Naive thymus-derived CD4-positive, alpha-beta T cell (primary cell): ENCODE measurements at regions not wholly inside any gene's neighbourhood (a gene's known extent, or its start where the extent isn't known, plus 50 kb on each side); places are given as distances from the start of the nearest gene placed in this dataset.
A peak's percentile ranks its signal among the peaks of the same experiment; 100 is the strongest.

Experiments
- ATAC-seq: fragments of 150-1000 bp; cut with Tn5 transposase; 2 replicates; pipeline ENCODE4 v1.10.0; 2021; ENCODE audit warnings: mild to moderate bottlenecking, moderate library complexity
- CTCF ChIA-PET: fragments of 350-600 bp; sonication (Branson Sonifier 250); formaldehyde crosslinking; loops from one replicate; lab custom pipeline; 2021; ENCODE audit warnings: antibody characterized with exemption; lab: Charles Lee
- POLR2A ChIA-PET: fragments of 350-600 bp; sonication (Branson Sonifier 250); formaldehyde crosslinking; loops from one replicate; lab custom pipeline; 2021; ENCODE audit warnings: antibody characterized with exemption, inconsistent platforms; lab: Charles Lee
- DNase-seq, 9 donors: peaks; one replicate each; pipeline versions ENCODE4 v3.0.0 to v3.0.0-alpha.2; 2020 to 2022; ENCODE audit warnings: mixed read lengths in 1 of 9
- H3K27ac ChIP-seq: one replicate; pipeline ENCODE4 v1.7.0; 2013; ENCODE audit warnings: mild to moderate bottlenecking, low read depth, low read length, moderate library complexity
- H3K27me3 ChIP-seq, 2 donors: one replicate each; pipeline ENCODE4 v1.7.0; 2013; ENCODE audit warnings: low read length in 2 of 2, mild to moderate bottlenecking in 2 of 2, moderate library complexity in 2 of 2; ENCODE audit not compliant: control insufficient read depth in 2 of 2, insufficient read depth in 2 of 2
- H3K36me3 ChIP-seq, 3 experiments: 1 replicate in 2 of 3; 2 replicates in 1 of 3; pipeline ENCODE4 v1.7.0; 2013; ENCODE audit warnings: low read length in 3 of 3, mild to moderate bottlenecking in 3 of 3, moderate library complexity in 1 of 3; ENCODE audit not compliant: insufficient read depth in 3 of 3, control insufficient read depth in 2 of 3
- H3K4me1 ChIP-seq, 2 donors: one replicate each; pipeline ENCODE4 v1.7.0; 2013; ENCODE audit warnings: low read length in 2 of 2, mild to moderate bottlenecking in 2 of 2, moderate library complexity in 1 of 2; ENCODE audit not compliant: control insufficient read depth in 2 of 2, insufficient read depth in 2 of 2
- H3K4me3 ChIP-seq: 2 replicates; pipeline ENCODE4 v1.7.0; 2013; ENCODE audit warnings: mild to moderate bottlenecking, low read length
- H3K9me3 ChIP-seq, 3 experiments: 1 replicate in 2 of 3; 2 replicates in 1 of 3; pipeline ENCODE4 v1.7.0; 2013; ENCODE audit warnings: low read length in 3 of 3; ENCODE audit not compliant: control insufficient read depth in 2 of 3
- H3K27ac Mint-ChIP-seq, 9 donors: one replicate each; pipeline ENCODE4 v1.8.0; 2020 to 2022; ENCODE audit warnings: mixed read lengths in 9 of 9, mild to moderate bottlenecking in 8 of 9, moderate library complexity in 5 of 9, inconsistent platforms in 2 of 9
- H3K27me3 Mint-ChIP-seq, 5 donors: one replicate each; pipeline ENCODE4 v1.8.0; 2021 to 2022; ENCODE audit warnings: mixed read lengths in 5 of 5, mild to moderate bottlenecking in 1 of 5
- H3K36me3 Mint-ChIP-seq, 5 donors: one replicate each; pipeline ENCODE4 v1.8.0; 2020 to 2022; ENCODE audit warnings: mixed read lengths in 5 of 5, mild to moderate bottlenecking in 3 of 5, inconsistent platforms in 1 of 5
- H3K4me1 Mint-ChIP-seq, 7 donors: one replicate each; pipeline ENCODE4 v1.8.0; 2020 to 2022; ENCODE audit warnings: mixed read lengths in 7 of 7, mild to moderate bottlenecking in 3 of 7, inconsistent platforms in 1 of 7
- H3K4me3 Mint-ChIP-seq, 10 donors: one replicate each; pipeline ENCODE4 v1.8.0; 2020 to 2022; ENCODE audit warnings: mild to moderate bottlenecking in 10 of 10, mixed read lengths in 10 of 10, moderate library complexity in 6 of 10, inconsistent platforms in 2 of 10
- H3K9me3 Mint-ChIP-seq, 11 donors: one replicate each; pipeline ENCODE4 v1.8.0; 2020 to 2022; ENCODE audit warnings: mixed read lengths in 11 of 11, mild to moderate bottlenecking in 4 of 11, inconsistent platforms in 1 of 11, moderate library complexity in 1 of 11
- intact Hi-C, 2 donors: fragments of 100-400 bp; cut with micrococcal nuclease; formaldehyde crosslinking; loops; one replicate each; pipeline ENCODE4 v1.15.1; 2023

DNA sequence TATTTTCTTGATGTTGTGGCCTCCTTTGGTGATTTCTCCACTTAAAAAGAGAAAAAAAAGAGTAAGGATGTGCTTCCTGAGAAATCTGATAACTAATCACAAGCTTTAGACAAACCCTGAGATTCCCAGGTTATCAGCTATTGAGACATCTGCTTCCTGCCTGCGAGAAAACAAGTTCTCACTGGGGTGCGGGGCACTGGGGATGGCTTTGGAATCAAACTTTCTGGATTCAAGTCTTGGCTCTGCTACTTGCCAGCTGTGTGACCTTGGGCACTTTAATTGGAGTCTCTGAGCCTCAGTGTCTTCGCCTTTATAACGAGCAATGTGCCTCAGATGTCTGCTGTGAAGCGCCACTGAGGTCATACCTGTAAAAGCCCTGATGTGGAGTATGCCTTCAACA, 152.5 kb upstream of the NAV2 start:
- Histone ChIP-seq H3K4me3 (no peak overlapping the region), H3K9me3 (no peaks in the 10 kb centered on the region), H3K27ac (no peak overlapping the region), H3K36me3 (no peaks in the 10 kb centered on the region), H3K4me1 (no peaks in the 10 kb centered on the region), H3K27me3 (no peaks in the 10 kb centered on the region)
- H3K27me3 Mint-ChIP-seq, result peaks cover 8 to 20% (median 12%) of the 10 kb centered on the region in 5 donors
- no peak overlapping the region for H3K4me3 Mint-ChIP-seq
- peaks cover 0 to 4% (median 0%) of the 10 kb centered on the region in 7 donors for H3K4me1 Mint-ChIP-seq
- ChIA-PET POLR2A (interaction anchor here (0.6 kb wide), 1 partner anchor 143 kb away, joined by 3 read pairs; no protein-coding TSS in a partner anchor), CTCF (interaction anchor here (0.7 to 2.5 kb wide), 6 partner anchors 9 to 183 kb away, joined by 3 to 23 read pairs (median 3); no protein-coding TSS in a partner anchor)
- no peaks in the 10 kb centered on the region for H3K36me3 Mint-ChIP-seq
- ATAC-seq (no peak), DNase-seq (no peak)
- intact Hi-C loops, result no loop called here
- no peak overlapping the region for H3K27ac Mint-ChIP-seq
- no peaks in the 10 kb centered on the region for H3K9me3 Mint-ChIP-seq

- H3K27me3 ChIP-seq, result no peaks in the 10 kb centered on the region
- no peak overlapping the region for H3K27ac ChIP-seq
- no peak overlapping the region for H3K27ac Mint-ChIP-seq
- intact Hi-C loops, result loop anchor here in 1 of 2 donors (10.0 kb wide), 1 partner anchor 1445 kb away; no protein-coding TSS in a partner anchor
- no peaks in the 10 kb centered on the region for H3K9me3 Mint-ChIP-seq
- H3K27me3 Mint-ChIP-seq, result peaks cover 6 to 20% (median 12%) of the 10 kb centered on the region in 5 donors
- H3K4me1 ChIP-seq, result no peaks in the 10 kb centered on the region
- no peaks in the 10 kb centered on the region for H3K36me3 ChIP-seq
- H3K9me3 ChIP-seq, result no peaks in the 10 kb centered on the region
- no peak for ATAC-seq
- POLR2A ChIA-PET, result no interaction called here
- CTCF ChIA-PET, result interaction anchor here (0.9 to 2.5 kb wide), 5 partner anchors 10 to 183 kb away, joined by 3 to 23 read pairs (median 3); no protein-coding TSS in a partner anchor
- H3K36me3 Mint-ChIP-seq, result no peaks in the 10 kb centered on the region
- H3K4me3 ChIP-seq, result no peak overlapping the region
- H3K4me3 Mint-ChIP-seq, result no peak overlapping the region
- peaks cover 0 to 4% (median 0%) of the 10 kb centered on the region in 7 donors for H3K4me1 Mint-ChIP-seq
- DNase-seq, result no peak
These were observed 152.9 kb upstream of the NAV2 start for GRCh38 chr11:19559746-19560145.

DNA sequence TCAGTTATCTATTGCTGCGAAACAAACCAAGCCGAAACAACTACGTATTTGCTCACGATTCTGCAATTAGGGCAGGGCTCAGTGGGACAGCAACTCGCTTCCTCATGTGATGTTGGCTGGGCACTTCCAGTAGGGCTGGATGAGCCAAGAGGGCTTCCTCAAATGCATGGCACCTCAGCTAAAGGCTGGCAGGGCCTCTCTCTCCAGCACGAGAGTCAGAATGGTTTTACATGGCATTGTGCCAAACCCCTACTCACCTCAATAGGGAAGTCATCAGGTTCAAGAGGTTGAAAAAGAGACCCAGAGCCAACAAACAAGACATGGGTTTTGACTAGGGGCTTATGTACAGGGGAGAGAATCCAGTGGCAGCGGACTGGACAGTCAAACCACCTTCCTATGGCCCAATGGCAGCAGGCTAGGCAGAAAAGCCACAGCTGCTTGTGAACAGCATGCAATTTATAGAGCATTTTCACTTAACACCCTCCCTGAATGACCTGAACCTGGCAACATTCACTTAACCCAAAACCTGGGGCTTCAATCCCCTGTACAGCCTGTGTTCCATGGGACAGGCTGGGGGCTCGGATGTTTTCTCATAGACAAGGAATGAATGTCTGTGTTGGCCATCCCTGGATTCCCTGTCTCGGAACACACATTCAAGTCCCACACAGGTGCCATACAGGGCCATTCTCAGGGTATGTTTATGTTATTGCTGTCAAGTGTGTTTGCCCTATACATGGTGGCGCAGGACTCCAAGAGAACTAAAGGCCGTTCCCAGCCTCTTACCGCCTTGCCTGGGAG, 154.2 kb upstream of the NAV2 start:
- H3K36me3 Mint-ChIP-seq, result no peaks in the 10 kb centered on the region
- intact Hi-C loops, result loop anchor here in 1 of 2 donors (10.0 kb wide), 1 partner anchor 1444 kb away; no protein-coding TSS in a partner anchor
- H3K27me3 Mint-ChIP-seq, result peaks cover 10 to 19% (median 12%) of the 10 kb centered on the region in 5 donors
- no peaks in the 10 kb centered on the region for H3K27me3 ChIP-seq
- H3K9me3 Mint-ChIP-seq, result no peaks in the 10 kb centered on the region
- no peak for ATAC-seq
- POLR2A ChIA-PET, result interaction anchor here (0.5 kb wide), 1 partner anchor 374 kb away, joined by 3 read pairs; no protein-coding TSS in a partner anchor
- peaks cover 0 to 4% (median 0%) of the 10 kb centered on the region in 7 donors for H3K4me1 Mint-ChIP-seq
- no peak overlapping the region for H3K4me3 ChIP-seq
- no peaks in the 10 kb centered on the region for H3K36me3 ChIP-seq
- CTCF ChIA-PET, result no interaction called here
- H3K9me3 ChIP-seq, result no peaks in the 10 kb centered on the region
- H3K27ac ChIP-seq, result no peak overlapping the region
- DNase-seq, result no peak
- H3K4me1 ChIP-seq, result no peaks in the 10 kb centered on the region
- H3K27ac Mint-ChIP-seq, result no peak overlapping the region
- H3K4me3 Mint-ChIP-seq, result no peak overlapping the region

GRCh38 chr11:19557720-19558140, 154.9 kb upstream of the NAV2 start:
- no peaks in the 10 kb centered on the region for H3K4me1 ChIP-seq
- Mint-ChIP-seq H3K9me3 (no peaks in the 10 kb centered on the region), H3K4me1 (peaks cover 0 to 4% (median 0%) of the 10 kb centered on the region in 7 donors), H3K27me3 (peaks cover 4 to 15% (median 12%) of the 10 kb centered on the region in 5 donors), H3K27ac (no peak overlapping the region), H3K36me3 (no peaks in the 10 kb centered on the region), H3K4me3 (no peak overlapping the region)
- no peak overlapping the region for H3K4me3 ChIP-seq
- H3K9me3 ChIP-seq, result no peaks in the 10 kb centered on the region
- no peaks in the 10 kb centered on the region for H3K36me3 ChIP-seq
- peak in 7 of 9 donors; percentile 7 to 72 (median 28) for DNase-seq
- ChIA-PET POLR2A (no interaction called here), CTCF (interaction anchor here (0.6 kb wide), 1 partner anchor 9 kb away, joined by 3 read pairs; no protein-coding TSS in a partner anchor)
- no peak overlapping the region for H3K27ac ChIP-seq
- intact Hi-C loops, result loop anchor here (1.0 to 10.0 kb wide), 3 partner anchors 185 to 1443 kb away; no protein-coding TSS in a partner anchor
- no peaks in the 10 kb centered on the region for H3K27me3 ChIP-seq
- ATAC-seq, result peak; percentile 67

DNA sequence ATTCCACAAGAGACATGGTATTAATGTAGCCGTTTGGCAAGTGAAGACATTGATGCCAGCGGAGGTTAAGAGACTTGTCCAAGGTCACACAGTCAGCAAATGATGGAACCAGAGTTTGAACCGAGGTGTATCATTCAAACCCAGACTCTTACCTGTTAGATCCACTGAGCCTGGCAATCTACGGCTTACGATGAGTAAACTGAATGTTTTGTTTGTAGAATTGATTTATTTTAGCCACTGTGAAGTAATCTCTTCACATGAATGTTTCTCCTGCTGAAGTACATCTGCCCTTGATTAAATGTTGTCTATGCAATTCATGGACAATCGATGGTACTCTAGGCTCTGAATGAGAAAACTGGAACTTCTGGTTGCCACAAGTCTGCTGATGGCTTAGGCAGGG, 155.5 kb upstream of the NAV2 start:
- DNase-seq (no peak), ATAC-seq (no peak)
- Mint-ChIP-seq H3K9me3 (no peaks in the 10 kb centered on the region), H3K27ac (no peak overlapping the region), H3K4me3 (no peak overlapping the region), H3K27me3 (peaks cover 8 to 15% (median 12%) of the 10 kb centered on the region in 5 donors), H3K4me1 (peaks cover 0 to 4% (median 0%) of the 10 kb centered on the region in 7 donors), H3K36me3 (no peaks in the 10 kb centered on the region)
- Histone ChIP-seq H3K9me3 (no peaks in the 10 kb centered on the region), H3K27ac (no peak overlapping the region), H3K4me1 (no peaks in the 10 kb centered on the region), H3K27me3 (no peaks in the 10 kb centered on the region), H3K36me3 (no peaks in the 10 kb centered on the region), H3K4me3 (no peak overlapping the region)
- intact Hi-C loops, result loop anchor here (1.0 to 10.0 kb wide), 3 partner anchors 185 to 1442 kb away; no protein-coding TSS in a partner anchor
- CTCF ChIA-PET, result interaction anchor here (0.6 to 0.9 kb wide), 2 partner anchors 8 to 10 kb away, joined by 3 to 4 read pairs; no protein-coding TSS in a partner anchor
- POLR2A ChIA-PET, result no interaction called here

DNA sequence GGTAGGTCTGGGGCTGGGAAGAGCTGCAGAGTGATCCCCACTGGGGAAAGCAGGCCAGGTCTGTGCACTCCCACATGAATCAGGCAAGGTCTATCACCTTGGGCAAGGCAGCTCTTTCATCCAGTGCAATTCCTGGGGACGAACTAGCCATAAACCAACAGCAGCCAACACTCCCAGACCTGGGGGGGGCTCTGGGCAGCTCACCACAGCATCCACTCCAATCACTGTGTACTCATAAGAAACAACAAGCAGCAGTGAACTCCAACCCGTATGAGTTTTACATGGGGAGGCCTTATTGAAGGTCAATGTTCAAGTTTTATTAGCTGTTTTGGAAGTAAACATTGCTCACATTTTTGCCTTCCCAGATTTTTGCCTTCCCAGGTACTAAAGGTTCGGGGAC, 157.4 kb upstream of the NAV2 start:
- Mint-ChIP-seq H3K27me3 (peaks cover 7 to 14% (median 10%) of the 10 kb centered on the region in 5 donors), H3K4me3 (no peak overlapping the region), H3K36me3 (no peaks in the 10 kb centered on the region), H3K9me3 (no peaks in the 10 kb centered on the region), H3K27ac (no peak overlapping the region), H3K4me1 (peaks cover 0 to 4% (median 0%) of the 10 kb centered on the region in 7 donors)
- no peak overlapping the region for H3K4me3 ChIP-seq
- intact Hi-C loops, result loop anchor here in 1 of 2 donors (10.0 kb wide), 1 partner anchor 1440 kb away; no protein-coding TSS in a partner anchor
- ATAC-seq (no peak), DNase-seq (no peak)
- no peaks in the 10 kb centered on the region for H3K36me3 ChIP-seq
- POLR2A ChIA-PET, result no interaction called here
- no peak overlapping the region for H3K27ac ChIP-seq
- no peaks in the 10 kb centered on the region for H3K4me1 ChIP-seq
- CTCF ChIA-PET, result interaction anchor here (0.7 to 2.0 kb wide), 3 partner anchors 10 to 187 kb away, joined by 3 to 6 read pairs (median 5); no protein-coding TSS in a partner anchor
- no peaks in the 10 kb centered on the region for H3K9me3 ChIP-seq
- no peaks in the 10 kb centered on the region for H3K27me3 ChIP-seq
